ENCODE measurements at regions not wholly inside any gene's neighbourhood (a gene's known extent, or its start where the extent isn't known, plus 50 kb on each side); places are given as distances from the start of the nearest gene placed in this dataset.

DNA sequence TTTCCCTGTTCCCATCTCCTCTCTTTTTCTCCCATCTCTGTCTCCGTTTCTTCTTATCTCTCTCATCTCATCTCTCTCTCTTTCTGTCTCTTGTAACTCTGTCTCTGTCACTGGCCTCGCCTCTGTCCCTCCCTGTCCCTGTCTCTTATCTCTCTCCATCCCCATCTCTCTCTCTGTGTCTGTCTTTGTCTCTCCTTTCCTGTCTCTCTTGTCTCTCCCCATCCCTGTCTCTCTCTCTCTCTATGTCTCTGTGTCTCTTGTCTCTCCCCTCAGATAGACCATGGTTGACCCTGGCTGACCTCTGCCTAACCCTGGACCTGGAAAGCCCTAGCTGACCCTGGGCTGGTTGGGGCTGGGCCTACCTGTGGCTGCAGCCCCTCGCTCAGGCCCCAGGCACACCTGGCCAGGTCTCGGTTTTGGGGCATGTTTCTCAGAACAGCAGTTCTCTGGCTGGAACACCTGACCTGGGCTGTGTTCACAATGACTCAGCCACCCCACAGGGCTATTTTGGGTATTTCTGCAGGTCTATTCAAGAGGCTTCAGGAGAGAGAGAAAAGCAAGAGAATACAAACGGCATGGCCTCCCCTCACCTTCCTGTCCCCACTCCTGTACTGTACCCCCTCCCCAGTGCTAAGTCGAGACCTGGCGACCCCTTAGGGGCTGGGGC lies 174.4 kb downstream of the TMEM121 start:
- TF ChIP-seq, protein P1, sequence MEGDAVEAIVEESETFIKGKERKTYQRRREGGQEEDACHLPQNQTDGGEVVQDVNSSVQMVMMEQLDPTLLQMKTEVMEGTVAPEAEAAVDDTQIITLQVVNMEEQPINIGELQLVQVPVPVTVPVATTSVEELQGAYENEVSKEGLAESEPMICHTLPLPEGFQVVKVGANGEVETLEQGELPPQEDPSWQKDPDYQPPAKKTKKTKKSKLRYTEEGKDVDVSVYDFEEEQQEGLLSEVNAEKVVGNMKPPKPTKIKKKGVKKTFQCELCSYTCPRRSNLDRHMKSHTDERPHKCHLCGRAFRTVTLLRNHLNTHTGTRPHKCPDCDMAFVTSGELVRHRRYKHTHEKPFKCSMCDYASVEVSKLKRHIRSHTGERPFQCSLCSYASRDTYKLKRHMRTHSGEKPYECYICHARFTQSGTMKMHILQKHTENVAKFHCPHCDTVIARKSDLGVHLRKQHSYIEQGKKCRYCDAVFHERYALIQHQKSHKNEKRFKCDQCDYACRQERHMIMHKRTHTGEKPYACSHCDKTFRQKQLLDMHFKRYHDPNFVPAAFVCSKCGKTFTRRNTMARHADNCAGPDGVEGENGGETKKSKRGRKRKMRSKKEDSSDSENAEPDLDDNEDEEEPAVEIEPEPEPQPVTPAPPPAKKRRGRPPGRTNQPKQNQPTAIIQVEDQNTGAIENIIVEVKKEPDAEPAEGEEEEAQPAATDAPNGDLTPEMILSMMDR (IDR thresholded peaks at IDR 0.05), result no peak
- TF ChIP-seq POLR2A (IDR thresholded peaks at IDR 0.05), result no peak
